Testis (tissue), 2 donors: ENCODE measurements at regions not wholly inside any gene's neighbourhood (a gene's known extent, or its start where the extent isn't known, plus 50 kb on each side); places are given as distances from the start of the nearest gene placed in this dataset.

Source experiments
- DNase-seq: peaks from one replicate; pipeline ENCODE4 v3.0.0-alpha.2; 2019
- H3K27ac ChIP-seq, 2 donors: fragments of 200-600 bp; sonication (generic); one replicate each; pipeline ENCODE4 v1.5.1; 2019
- H3K27me3 ChIP-seq: fragments of 200-600 bp; sonication (generic); one replicate; pipeline ENCODE4 v1.5.1; 2019
- H3K36me3 ChIP-seq: fragments of 200-600 bp; sonication (generic); one replicate; pipeline ENCODE4 v1.5.1; 2017; ENCODE audit warnings: low read depth; ENCODE audit errors: missing control alignments
- H3K4me1 ChIP-seq: fragments of 200-600 bp; sonication (generic); one replicate; pipeline ENCODE4 v1.5.1; 2019
- H3K4me3 ChIP-seq, 2 donors: fragments of 200-600 bp; sonication (generic); one replicate each; pipeline ENCODE4 v1.5.1; 2017 to 2019
- H3K9me3 ChIP-seq: fragments of 200-600 bp; sonication (generic); one replicate; pipeline ENCODE4 v1.5.1; 2017
- POLR2A ChIP-seq: fragments of 450-650 bp; IDR thresholded peaks from one replicate; pipeline ENCODE4 v1.6.1; 2017; ENCODE audit warnings: antibody characterized with exemption, mild to moderate bottlenecking, moderate library complexity
- WGBS, 2 donors: methylation state at CpG; one replicate each; pipeline ENCODE4 v1.1.5; 2018; 5-methylcytosine and 5-hydroxymethylcytosine counted together
- intact Hi-C: fragments of 100-400 bp; cut with DNase I; formaldehyde crosslinking; loops from one replicate; pipeline ENCODE4 v1.15.1; 2023; ENCODE audit warnings: low total_unique reads
- TF ChIP-seq, protein P1 (sequence below), 3 experiments: fragments of 450-650 bp in 2 of 3; fragments of 200-600 bp in 1 of 3; sonication (generic) in 1 of 3; IDR thresholded peaks; one replicate each; pipeline ENCODE4 v1.5.1; 2016 to 2019; ENCODE audit warnings: antibody characterized with exemption in 3 of 3, mild to moderate bottlenecking in 2 of 3, moderate library complexity in 1 of 3

DNA sequence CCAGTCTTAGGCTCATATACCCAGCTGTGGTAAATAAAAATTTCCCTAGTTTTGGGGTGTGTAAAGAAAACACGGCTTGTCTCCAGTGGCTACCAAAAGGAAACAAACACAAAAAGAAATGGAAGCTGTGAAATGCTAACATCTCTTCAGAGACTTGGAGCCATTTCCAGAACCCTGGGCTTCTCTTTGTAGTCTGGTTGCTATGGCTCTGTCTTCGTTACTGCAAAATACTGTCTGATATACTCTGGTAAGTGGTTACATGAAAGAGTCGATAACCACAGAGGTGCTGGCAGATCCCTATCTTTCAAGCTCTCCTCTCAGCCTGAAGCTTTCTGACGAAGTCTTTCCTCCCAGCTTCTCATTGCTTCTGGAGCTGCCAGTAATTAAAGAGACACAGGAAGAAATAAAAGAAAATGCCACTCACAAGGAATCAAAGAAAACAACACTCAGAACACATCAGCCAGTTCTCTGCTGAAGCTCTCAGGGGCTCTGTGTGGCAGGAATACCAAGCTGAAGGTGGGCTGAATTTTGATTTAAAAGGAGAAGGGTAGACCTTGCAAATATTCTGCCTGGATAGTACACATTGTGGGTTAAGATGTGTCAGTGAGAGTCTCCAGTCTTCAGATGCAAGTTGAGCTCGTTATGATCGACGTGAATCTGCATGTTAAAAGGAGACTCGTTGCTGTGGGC, 107.6 kb upstream of the FAM9C start:
- Histone ChIP-seq H3K4me1 (no peaks in the 10 kb centered on the region), H3K27me3 (no peaks in the 10 kb centered on the region), H3K4me3 (no peak overlapping the region), H3K27ac (peak overlapping the region in 1 of 2 donors; percentile 19), H3K36me3 (no peaks in the 10 kb centered on the region), H3K9me3 (no peaks in the 10 kb centered on the region)
- no peak for DNase-seq
- intact Hi-C loops: no loop called here
- TF ChIP-seq POLR2A: no peak
- TF ChIP-seq, protein P1, sequence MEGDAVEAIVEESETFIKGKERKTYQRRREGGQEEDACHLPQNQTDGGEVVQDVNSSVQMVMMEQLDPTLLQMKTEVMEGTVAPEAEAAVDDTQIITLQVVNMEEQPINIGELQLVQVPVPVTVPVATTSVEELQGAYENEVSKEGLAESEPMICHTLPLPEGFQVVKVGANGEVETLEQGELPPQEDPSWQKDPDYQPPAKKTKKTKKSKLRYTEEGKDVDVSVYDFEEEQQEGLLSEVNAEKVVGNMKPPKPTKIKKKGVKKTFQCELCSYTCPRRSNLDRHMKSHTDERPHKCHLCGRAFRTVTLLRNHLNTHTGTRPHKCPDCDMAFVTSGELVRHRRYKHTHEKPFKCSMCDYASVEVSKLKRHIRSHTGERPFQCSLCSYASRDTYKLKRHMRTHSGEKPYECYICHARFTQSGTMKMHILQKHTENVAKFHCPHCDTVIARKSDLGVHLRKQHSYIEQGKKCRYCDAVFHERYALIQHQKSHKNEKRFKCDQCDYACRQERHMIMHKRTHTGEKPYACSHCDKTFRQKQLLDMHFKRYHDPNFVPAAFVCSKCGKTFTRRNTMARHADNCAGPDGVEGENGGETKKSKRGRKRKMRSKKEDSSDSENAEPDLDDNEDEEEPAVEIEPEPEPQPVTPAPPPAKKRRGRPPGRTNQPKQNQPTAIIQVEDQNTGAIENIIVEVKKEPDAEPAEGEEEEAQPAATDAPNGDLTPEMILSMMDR (IDR thresholded peaks at IDR 0.05): no peak
- 31 to 36% methylated on average over 8 of the region's 8 CpGs for WGBS, 2 donors

DNA sequence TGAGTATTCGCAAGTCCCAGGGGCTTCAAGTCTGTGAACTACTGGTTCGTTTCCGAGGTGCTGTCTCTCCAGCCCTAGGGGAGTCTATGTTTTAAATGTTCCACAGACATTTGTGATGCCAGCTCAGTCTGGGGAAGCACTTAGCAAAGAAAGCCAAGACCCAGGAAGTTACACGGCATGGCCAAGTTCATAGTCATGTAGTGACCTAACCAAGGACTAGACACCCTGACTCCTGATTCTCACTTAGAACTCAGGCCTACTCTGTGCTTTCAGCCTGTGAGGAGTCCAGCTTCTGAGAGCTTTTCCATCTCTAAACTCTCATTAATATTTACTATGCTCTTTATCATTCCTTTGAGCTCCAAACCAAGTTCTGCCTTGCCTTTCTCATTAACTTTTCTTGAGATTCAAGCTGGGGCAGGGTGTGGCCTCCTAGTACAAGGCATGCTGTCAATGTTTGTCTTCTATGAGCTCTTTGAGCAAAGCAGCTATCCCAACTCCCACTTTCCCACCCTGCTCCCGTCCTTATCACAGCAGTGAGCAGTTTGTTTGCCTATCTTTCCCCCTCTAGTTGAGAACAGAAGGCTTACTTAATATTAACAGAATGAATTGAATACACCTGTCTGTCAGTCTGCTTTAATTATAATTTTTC, 105.4 kb upstream of the FAM9C start:
- DNase-seq: no peak
- WGBS, 2 donors: 86 to 88% methylated on average over 5 of the region's 5 CpGs
- Histone ChIP-seq H3K4me1 (no peaks in the 10 kb centered on the region), H3K27ac (no peak overlapping the region), H3K9me3 (no peaks in the 10 kb centered on the region), H3K36me3 (no peaks in the 10 kb centered on the region), H3K27me3 (no peaks in the 10 kb centered on the region), H3K4me3 (no peak overlapping the region)
- intact Hi-C loops: no loop called here
- TF ChIP-seq POLR2A: no peak
- TF ChIP-seq, protein P1 (IDR thresholded peaks at IDR 0.05): no peak

DNA sequence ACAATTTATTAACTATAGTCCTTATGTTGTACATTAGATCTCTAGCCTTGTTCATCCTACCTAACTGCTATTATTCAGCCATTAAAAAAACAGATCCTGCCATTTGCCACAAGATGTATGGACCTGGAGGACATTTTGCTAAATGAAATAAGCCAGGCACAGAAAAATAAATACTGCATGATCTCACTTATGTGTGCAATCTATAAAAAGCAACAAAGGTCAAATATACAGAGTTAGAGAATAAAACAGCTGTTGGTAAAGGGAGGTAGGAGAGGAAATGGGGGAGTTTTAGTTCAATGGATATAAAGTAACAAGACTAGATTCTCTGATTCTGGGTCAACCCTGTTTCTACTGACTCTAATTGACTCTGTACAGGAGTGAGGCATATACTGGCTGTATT, 103.3 kb upstream of the FAM9C start:
- no peaks in the 10 kb centered on the region for H3K36me3 ChIP-seq
- no peak overlapping the region for H3K4me3 ChIP-seq
- no peaks in the 10 kb centered on the region for H3K9me3 ChIP-seq
- no peaks in the 10 kb centered on the region for H3K4me1 ChIP-seq
- intact Hi-C loops: no loop called here
- H3K27ac ChIP-seq: no peak overlapping the region
- TF ChIP-seq, protein P1 (IDR thresholded peaks at IDR 0.05): no peak
- no peak for DNase-seq
- H3K27me3 ChIP-seq: no peaks in the 10 kb centered on the region

DNA sequence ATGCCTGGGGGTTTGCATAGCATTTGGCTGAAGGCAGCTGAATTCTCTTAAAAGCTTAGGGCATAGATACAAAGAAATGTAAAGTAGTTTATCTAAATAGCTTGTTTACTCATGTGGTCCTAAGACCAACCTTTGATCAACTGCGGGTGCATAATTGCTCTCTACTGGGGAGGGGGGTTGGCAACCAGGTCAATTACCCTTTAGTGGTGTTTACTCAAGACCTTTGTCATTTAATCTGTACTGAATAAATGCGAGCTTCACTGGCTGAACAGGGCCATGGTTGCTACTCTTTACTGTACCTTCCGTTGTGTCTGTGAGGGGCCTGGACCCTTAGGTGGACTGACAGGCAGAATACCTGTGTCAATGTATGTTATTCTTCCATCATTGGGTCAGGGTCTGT, 102.7 kb upstream of the FAM9C start:
- H3K27me3 ChIP-seq: no peaks in the 10 kb centered on the region
- no peak overlapping the region for H3K4me3 ChIP-seq
- DNase-seq: no peak
- 94 to 100% methylated on average over 3 of the region's 3 CpGs for WGBS, 2 donors
- TF ChIP-seq, protein P1 (IDR thresholded peaks at IDR 0.05): no peak
- TF ChIP-seq POLR2A: no peak
- H3K4me1 ChIP-seq: no peaks in the 10 kb centered on the region
- no peak overlapping the region for H3K27ac ChIP-seq
- intact Hi-C loops: no loop called here
- H3K9me3 ChIP-seq: no peaks in the 10 kb centered on the region
- H3K36me3 ChIP-seq: no peaks in the 10 kb centered on the region
